Cardiac septum (tissue), 1 donor: ENCODE measurements at regions not wholly inside any gene's neighbourhood (a gene's known extent, or its start where the extent isn't known, plus 50 kb on each side); places are given as distances from the start of the nearest gene placed in this dataset.

Experiments used
- DNase-seq: peaks from one replicate; pipeline ENCODE4 v3.0.0-alpha.2; 2020; ENCODE audit warnings: low spot score
- intact Hi-C: fragments of 100-400 bp; cut with DNase I; formaldehyde crosslinking; loops from one replicate; pipeline ENCODE4 v1.14.0; 2022
- donor health status: DM: no; HTN: no; CAD: no.

GRCh38 chr6:26194816-26195375 lies 107.7 kb downstream of the HFE start:
- intact Hi-C loops = no loop called here
- no peak for DNase-seq

DNA sequence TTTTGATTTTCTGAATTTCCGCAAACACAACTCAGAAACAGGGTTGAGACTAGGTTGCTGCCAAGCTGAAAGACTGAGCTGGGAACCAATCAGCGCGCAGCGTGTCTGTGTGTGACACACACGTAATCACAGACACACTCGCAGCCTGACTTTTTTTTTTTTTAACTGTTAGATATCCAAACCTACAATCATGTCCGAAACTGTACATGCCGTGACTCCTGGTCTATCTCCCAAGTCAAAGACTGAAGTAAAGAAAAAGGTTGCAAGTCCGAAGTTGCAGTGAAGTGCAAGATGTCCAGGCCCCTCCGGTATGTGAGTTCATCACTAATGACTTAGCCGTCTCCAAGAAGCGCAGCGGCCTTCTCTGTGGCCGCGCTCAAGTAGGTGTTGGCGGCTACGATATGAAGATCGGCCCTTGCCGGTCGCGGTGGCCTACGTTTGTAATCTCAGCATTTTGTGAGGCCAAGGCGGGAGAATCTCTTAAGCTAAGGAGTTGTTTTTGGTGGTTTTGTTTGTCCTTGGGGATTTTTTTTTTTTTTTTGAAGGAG lies 108.2 kb downstream of the HFE start:
- intact Hi-C loops = no loop called here
- peak; percentile 97 for DNase-seq

DNA sequence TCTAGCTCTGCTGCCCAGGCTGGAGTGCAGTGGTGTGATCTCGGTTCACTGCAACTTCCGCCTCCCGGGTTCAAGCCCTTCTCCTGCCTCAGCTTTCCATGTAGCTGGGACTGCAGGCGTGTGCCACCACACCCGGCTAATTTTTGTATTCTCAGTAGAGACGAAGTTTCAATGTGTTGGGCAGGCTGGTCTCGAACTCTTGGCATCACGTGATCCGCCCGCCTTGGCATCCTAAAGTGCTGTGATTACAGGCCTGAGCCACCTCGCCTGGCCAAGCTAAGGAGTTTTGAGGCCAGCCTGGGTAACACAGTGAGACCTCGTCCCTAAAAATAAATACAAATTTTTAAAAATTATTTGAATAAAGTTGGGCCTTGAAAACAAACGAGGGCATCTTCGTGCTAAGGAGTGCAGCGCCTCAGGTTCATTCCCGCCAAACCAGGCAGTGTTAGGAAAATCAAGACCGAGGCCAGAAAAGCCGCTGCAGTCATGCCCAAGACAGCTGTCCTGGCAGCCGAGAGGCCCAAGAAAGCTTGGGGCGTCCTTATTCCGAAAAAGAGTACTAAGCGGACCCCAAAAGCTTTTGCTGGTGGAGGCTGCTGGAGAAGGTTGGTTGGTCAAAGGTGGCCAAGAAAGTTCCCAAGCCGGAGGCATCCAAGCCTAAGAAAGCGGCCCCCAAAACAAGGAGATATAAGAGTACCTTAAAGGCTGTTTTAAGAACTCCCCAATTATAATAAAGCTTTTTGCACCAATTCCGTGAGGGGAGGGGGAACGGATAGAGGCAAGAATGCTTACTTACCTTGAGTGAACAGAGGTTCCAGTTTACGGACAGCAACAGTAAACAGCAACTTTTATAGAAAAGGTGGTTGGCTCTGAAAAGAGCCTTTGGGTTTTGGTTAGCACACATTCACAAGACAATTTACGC lies 109.0 kb downstream of the HFE start:
- DNase-seq = no peak
- intact Hi-C loops = loop anchor here (2.0 kb wide), 1 partner anchor 163 kb away; a partner anchor contains a TSS

- peak; percentile 84 for DNase-seq
- intact Hi-C loops = loop anchor here (2.0 kb wide), 1 partner anchor 164 kb away; a partner anchor contains a TSS
Observed at GRCh38 chr6:26196846-26197635, 109.8 kb downstream of the HFE start.

- intact Hi-C loops = loop anchor here (2.0 kb wide), 1 partner anchor 165 kb away; a partner anchor contains a TSS
- no peak for DNase-seq
Observed at GRCh38 chr6:26197636-26197932, 110.4 kb downstream of the HFE start.

DNA sequence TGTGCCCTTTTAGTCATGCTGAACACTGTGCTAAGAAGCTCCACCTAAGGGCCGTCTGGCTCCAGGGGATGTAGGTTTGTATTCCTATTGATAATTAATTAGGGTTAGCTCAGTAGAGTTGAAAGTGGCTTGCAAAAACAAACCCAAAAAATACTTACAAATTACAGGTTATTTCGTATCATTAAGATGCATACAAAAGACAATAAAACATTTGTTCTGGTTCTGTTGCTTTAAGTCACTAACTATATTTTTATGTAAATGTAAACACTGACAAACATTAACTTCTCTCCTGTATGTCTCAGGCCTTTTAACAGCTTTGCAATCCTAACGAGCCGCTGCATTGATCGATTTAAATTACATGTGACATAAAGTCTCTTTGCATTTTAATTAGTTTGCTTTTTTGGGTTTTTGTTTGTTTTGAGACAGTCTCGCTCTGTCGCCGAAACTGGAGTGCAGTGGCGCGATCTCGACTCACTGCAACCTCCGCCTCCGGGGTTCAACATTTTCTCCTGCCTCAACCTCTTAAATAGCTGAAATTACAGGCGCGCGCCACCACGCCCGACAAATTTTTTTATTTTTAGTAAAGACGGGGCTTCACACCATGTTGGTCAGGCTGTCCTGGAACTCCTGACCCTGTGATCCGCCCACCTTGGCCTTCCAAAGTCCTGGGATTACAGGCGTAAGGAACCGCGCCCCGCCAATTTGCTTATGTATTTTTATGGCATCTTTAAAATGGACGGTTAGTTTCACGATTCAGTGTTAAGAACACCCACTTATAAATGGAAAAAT lies 110.9 kb downstream of the HFE start:
- no peak for DNase-seq
- intact Hi-C loops = loop anchor here (2.0 kb wide), 1 partner anchor 165 kb away; a partner anchor contains a TSS

DNA sequence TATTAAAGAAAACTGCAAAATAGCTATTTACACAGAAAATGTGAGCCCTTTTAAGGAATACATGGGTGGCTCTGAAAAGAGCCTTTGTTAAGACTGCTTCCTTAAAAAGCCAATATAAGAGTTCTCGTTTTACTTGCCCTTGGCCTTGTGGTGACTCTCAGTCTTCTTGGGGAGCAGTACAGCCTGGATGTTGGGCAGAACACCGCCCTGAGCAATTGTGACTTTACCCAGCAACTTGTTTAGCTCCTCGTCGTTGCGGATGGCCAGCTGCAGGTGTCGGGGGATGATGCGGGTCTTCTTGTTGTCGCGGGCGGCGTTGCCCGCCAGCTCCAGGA lies 111.5 kb downstream of the HFE start:
- intact Hi-C loops = no loop called here

GRCh38 chr6:26199057-26199772 lies 112.0 kb downstream of the HFE start:
- intact Hi-C loops = no loop called here
- DNase-seq = peak; percentile 84

More for the DNA sequence above, 111.5 kb downstream of the HFE start:
- DNase-seq = no peak

DNA sequence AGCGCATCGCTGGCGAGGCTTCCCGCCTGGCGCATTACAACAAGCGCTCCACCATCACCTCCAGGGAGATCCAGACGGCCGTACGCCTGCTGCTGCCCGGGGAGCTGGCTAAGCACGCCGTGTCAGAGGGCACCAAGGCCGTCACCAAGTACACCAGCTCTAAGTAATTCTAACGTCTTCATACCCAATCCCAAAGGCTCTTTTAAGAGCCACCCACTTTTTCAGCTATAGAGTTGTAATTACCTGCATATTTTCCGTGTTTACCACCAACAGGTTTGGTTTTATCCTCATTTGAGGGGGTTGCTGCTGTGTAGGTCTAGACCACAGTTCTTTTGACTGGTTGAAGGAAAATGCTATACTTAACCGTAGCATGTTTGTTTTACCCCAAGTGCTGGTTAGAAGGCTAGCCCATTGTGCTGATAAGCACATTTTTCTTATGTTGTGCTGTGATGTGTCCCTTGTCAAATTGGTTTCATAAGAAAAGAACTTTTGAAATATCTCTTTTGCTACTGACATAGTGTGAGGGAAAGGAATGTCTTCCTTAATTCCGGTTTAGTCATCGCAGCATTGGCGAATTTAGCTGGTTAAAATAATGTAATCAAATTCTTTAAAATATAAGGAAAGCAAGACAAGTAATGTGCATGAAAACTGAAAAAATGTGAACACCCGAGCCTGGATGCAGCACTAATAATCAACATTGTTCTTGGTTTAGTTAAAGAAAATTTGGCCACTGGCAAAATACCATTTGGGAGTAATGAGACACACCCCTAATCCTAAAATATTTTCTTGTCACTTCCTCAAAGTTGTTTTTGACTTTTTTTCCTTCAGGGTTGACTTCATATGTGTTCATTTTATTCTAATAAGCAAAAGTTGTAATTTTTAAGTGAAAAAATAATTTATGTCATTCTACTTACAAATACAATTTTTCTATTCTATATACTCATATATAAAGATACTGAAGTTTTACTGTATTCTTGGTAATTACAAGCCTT lies 112.8 kb downstream of the HFE start:
- no peak for DNase-seq
- intact Hi-C loops = no loop called here

DNA sequence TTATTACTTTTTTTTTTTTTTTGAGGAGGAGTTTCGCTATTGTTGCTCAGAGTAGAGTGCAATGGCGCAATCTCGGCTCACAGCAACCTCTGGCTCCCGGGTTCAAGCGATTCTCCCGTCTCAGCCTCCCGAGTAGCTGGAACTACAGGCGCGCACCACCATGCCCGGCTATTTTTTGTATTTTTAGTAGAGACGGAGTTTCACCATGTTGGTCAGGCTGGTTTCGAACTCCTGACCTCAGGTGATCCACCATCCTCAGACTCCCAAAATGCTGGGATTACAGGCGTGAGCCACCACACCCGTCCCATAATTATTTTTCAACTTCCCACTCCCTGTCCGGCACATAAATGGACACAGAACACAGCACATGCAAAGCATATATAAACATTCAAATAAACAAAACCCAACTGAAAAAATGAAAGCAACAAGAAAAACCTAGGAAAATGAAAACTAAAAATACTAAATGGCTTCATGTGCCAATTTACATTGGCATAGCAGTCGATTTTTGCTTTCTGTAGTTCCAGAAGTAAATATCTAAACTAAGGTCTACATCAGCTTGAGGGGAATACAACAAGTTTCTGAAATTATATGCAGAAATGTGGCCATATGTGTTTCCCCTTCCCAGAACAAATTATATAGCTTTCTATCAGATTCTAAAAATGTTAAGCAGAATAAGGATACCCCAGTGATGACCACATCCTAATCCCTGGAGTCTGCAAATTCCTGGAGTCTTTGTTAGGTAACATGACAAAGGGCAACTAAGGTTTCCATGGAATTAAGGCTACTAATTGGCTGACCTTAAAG lies 113.9 kb downstream of the HFE start:
- intact Hi-C loops = no loop called here
- DNase-seq = no peak

- intact Hi-C loops = no loop called here
- DNase-seq = no peak
Observed at GRCh38 chr6:26202201-26202611, 115.0 kb downstream of the HFE start.

DNA sequence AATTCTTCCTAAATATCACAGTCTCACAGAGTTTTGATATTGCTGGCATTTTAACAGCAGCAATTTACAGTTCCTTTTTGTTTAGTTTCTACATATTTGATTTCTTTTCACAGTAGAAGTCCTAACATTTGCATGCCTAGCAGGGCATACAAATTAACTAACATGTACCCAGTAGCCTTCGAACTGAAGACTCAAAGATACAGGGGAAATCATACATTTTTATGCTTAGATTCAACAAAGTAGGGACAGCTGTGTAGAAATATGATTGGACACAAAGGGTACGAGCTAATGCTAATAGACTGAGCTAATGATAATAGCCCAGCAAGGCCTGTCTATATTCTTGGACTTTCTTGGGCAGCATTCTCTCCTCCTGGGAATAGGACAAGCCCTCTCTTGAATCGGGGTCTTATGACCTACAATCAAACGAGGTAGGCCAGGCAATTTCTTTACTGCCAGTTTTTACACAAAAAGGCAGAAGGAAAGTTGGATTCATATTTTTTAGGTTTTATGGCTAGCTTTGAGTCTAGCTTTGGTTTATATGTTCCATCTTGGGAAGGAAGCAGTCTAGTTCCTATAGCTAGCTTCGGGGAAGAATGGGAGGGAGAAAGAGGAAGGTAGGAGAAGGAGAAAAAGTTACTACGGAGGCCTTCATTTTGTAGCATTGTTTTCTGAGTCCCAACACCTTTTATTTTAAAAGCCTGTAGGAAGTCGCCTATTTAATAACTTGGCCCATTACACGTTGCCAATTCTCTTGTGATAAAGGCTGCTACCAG lies 115.8 kb downstream of the HFE start:
- intact Hi-C loops = no loop called here

DNA sequence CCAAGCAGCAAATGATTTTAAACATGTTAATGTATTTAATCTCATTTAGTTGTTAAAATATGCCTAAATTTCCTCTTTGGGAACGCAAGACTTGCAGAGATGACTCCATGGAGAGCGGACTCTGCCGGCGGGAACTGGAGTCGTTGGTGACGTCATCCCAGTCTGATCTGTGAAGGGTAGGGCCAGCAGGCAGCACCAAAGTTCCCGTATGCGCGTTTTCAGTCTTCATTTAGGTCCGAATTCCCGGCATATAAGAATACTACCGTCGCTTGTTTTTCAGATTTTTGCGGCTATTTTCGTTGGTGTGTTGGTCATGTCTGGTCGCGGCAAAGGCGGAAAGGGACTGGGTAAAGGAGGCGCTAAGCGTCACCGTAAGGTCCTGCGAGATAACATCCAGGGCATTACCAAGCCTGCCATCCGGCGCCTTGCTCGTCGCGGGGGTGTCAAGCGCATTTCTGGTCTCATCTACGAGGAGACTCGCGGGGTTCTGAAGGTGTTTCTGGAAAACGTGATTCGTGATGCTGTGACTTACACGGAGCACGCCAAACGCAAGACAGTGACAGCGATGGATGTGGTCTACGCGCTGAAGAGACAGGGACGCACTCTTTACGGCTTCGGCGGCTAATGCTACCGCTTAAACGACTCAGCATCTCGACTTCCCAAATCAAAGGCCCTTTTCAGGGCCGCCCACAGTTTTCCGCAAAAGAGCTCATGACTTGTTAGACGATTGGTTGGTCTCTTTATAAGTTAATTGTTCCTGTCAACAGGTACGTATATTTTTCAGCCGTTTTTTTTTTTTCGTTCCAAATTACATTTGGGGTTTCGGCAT lies 117.3 kb downstream of the HFE start:
- intact Hi-C loops = loop anchor here (1.0 to 2.0 kb wide), 2 partner anchors 48 to 81 kb away; a partner anchor contains a TSS
- DNase-seq = peak; percentile 96

More for the DNA sequence above, 115.8 kb downstream of the HFE start:
- DNase-seq = no peak

DNA sequence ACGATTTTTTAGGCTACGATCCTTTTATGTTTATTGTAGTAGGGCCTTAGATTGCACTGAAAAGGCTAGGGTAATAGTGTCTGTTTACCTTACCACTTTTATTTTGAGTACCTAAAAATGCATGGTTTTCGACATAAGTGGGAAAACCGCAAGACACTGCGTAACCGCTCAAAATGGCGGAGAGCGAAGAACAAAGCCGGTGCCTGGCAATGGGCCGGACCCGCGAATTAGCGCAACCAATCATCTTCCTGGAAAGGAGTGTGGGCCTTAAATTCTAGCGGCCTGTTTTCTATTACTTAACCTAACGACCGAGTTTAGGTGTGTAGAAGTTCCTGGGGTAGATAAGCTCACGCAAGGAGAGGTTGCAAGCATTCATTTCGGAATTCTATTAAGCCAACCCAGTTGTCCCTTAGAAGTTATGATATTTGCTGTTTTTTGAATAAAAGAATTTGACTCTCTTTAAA lies 118.0 kb downstream of the HFE start:
- intact Hi-C loops = loop anchor here (2.0 kb wide), 1 partner anchor 48 kb away; a partner anchor contains a TSS
- DNase-seq = peak; percentile 90
